ENCODE measurements at regions not wholly inside any gene's neighbourhood (a gene's known extent, or its start where the extent isn't known, plus 50 kb on each side); places are given as distances from the start of the nearest gene placed in this dataset.

GRCh38 chr2:228318218-228318617 is 136.7 kb upstream of the SPHKAP start:
- no peaks in the 10 kb centered on the region for H3K36me3 Mint-ChIP-seq
- no peaks in the 10 kb centered on the region for H3K4me1 Mint-ChIP-seq
- no peak overlapping the region for H3K4me3 Mint-ChIP-seq
- H3K27me3 Mint-ChIP-seq, result no peaks in the 10 kb centered on the region
- H3K9me3 Mint-ChIP-seq, result peaks cover 0 to 4% (median 2%) of the 10 kb centered on the region in 3 donors
- no peak overlapping the region for H3K27ac Mint-ChIP-seq

GRCh38 chr2:228312172-228312571 is 130.7 kb upstream of the SPHKAP start:
- Mint-ChIP-seq H3K36me3 (no peaks in the 10 kb centered on the region), H3K9me3 (peaks cover 0 to 2% (median 0%) of the 10 kb centered on the region in 3 donors), H3K4me1 (peaks cover 0 to 4% (median 0%) of the 10 kb centered on the region in 3 donors), H3K27me3 (no peaks in the 10 kb centered on the region), H3K4me3 (no peak overlapping the region), H3K27ac (no peak overlapping the region)

- Mint-ChIP-seq H3K27ac (no peak overlapping the region), H3K4me1 (no peaks in the 10 kb centered on the region), H3K36me3 (no peaks in the 10 kb centered on the region), H3K27me3 (no peaks in the 10 kb centered on the region), H3K9me3 (peaks cover 0 to 2% (median 2%) of the 10 kb centered on the region in 3 donors), H3K4me3 (no peak overlapping the region)
Observed at GRCh38 chr2:228303960-228304359, 122.5 kb upstream of the SPHKAP start.

GRCh38 chr2:228283491-228284171 is 102.1 kb upstream of the SPHKAP start:
- Mint-ChIP-seq H3K27me3 (no peaks in the 10 kb centered on the region), H3K9me3 (no peaks in the 10 kb centered on the region), H3K27ac (no peak overlapping the region), H3K36me3 (no peaks in the 10 kb centered on the region), H3K4me3 (no peak overlapping the region), H3K4me1 (no peaks in the 10 kb centered on the region)

GRCh38 chr2:228282376-228282775 is 100.9 kb upstream of the SPHKAP start:
- no peak overlapping the region for H3K27ac Mint-ChIP-seq
- H3K27me3 Mint-ChIP-seq, result no peaks in the 10 kb centered on the region
- H3K36me3 Mint-ChIP-seq, result no peaks in the 10 kb centered on the region
- H3K4me1 Mint-ChIP-seq, result no peaks in the 10 kb centered on the region
- no peaks in the 10 kb centered on the region for H3K9me3 Mint-ChIP-seq
- no peak overlapping the region for H3K4me3 Mint-ChIP-seq

- no peaks in the 10 kb centered on the region for H3K36me3 Mint-ChIP-seq
- H3K27ac Mint-ChIP-seq, result no peak overlapping the region
- H3K4me1 Mint-ChIP-seq, result no peaks in the 10 kb centered on the region
- H3K4me3 Mint-ChIP-seq, result no peak overlapping the region
- H3K27me3 Mint-ChIP-seq, result no peaks in the 10 kb centered on the region
- H3K9me3 Mint-ChIP-seq, result peaks cover 0 to 4% (median 0%) of the 10 kb centered on the region in 3 donors
Observed at GRCh38 chr2:228273159-228273558, 91.7 kb upstream of the SPHKAP start.

- peaks cover 0 to 4% (median 4%) of the 10 kb centered on the region in 3 donors for H3K9me3 Mint-ChIP-seq
- H3K4me1 Mint-ChIP-seq, result no peaks in the 10 kb centered on the region
- no peak overlapping the region for H3K27ac Mint-ChIP-seq
- no peaks in the 10 kb centered on the region for H3K36me3 Mint-ChIP-seq
- H3K27me3 Mint-ChIP-seq, result no peaks in the 10 kb centered on the region
- no peak overlapping the region for H3K4me3 Mint-ChIP-seq
Observed at GRCh38 chr2:228269351-228269750, 87.9 kb upstream of the SPHKAP start.

- H3K4me3 Mint-ChIP-seq, result no peak overlapping the region
- H3K36me3 Mint-ChIP-seq, result no peaks in the 10 kb centered on the region
- H3K9me3 Mint-ChIP-seq, result peaks cover 0 to 4% (median 4%) of the 10 kb centered on the region in 3 donors
- H3K27me3 Mint-ChIP-seq, result no peaks in the 10 kb centered on the region
- no peaks in the 10 kb centered on the region for H3K4me1 Mint-ChIP-seq
- H3K27ac Mint-ChIP-seq, result no peak overlapping the region
Observed at GRCh38 chr2:228268756-228269155, 87.3 kb upstream of the SPHKAP start.

GRCh38 chr2:228268301-228268700 is 86.8 kb upstream of the SPHKAP start:
- Mint-ChIP-seq H3K27ac (no peak overlapping the region), H3K36me3 (no peaks in the 10 kb centered on the region), H3K27me3 (no peaks in the 10 kb centered on the region), H3K9me3 (peaks cover 0 to 4% (median 4%) of the 10 kb centered on the region in 3 donors), H3K4me3 (no peak overlapping the region), H3K4me1 (no peaks in the 10 kb centered on the region)

- Mint-ChIP-seq H3K27me3 (no peaks in the 10 kb centered on the region), H3K4me1 (no peaks in the 10 kb centered on the region), H3K4me3 (no peak overlapping the region), H3K27ac (peak overlapping the region in 1 of 3 donors; percentile 79), H3K9me3 (peaks cover 0 to 6% (median 3%) of the 10 kb centered on the region in 3 donors), H3K36me3 (no peaks in the 10 kb centered on the region)
Observed at GRCh38 chr2:228263156-228263555, 81.7 kb upstream of the SPHKAP start.

- no peaks in the 10 kb centered on the region for H3K27me3 Mint-ChIP-seq
- H3K9me3 Mint-ChIP-seq, result peaks cover 0 to 4% (median 3%) of the 10 kb centered on the region in 3 donors
- no peak overlapping the region for H3K27ac Mint-ChIP-seq
- no peaks in the 10 kb centered on the region for H3K36me3 Mint-ChIP-seq
- no peak overlapping the region for H3K4me3 Mint-ChIP-seq
- no peaks in the 10 kb centered on the region for H3K4me1 Mint-ChIP-seq
Observed at GRCh38 chr2:228261546-228261945, 80.1 kb upstream of the SPHKAP start.

GRCh38 chr2:228257379-228257778 is 75.9 kb upstream of the SPHKAP start:
- H3K27ac Mint-ChIP-seq, result no peak overlapping the region
- H3K4me3 Mint-ChIP-seq, result no peak overlapping the region
- H3K36me3 Mint-ChIP-seq, result no peaks in the 10 kb centered on the region
- peaks cover 0 to 3% (median 0%) of the 10 kb centered on the region in 3 donors for H3K4me1 Mint-ChIP-seq
- H3K9me3 Mint-ChIP-seq, result peaks cover 2 to 3% (median 3%) of the 10 kb centered on the region in 3 donors
- H3K27me3 Mint-ChIP-seq, result no peaks in the 10 kb centered on the region

- H3K27ac Mint-ChIP-seq, result no peak overlapping the region
- peaks cover 0 to 3% (median 0%) of the 10 kb centered on the region in 3 donors for H3K4me1 Mint-ChIP-seq
- no peaks in the 10 kb centered on the region for H3K36me3 Mint-ChIP-seq
- peaks cover 0 to 3% (median 0%) of the 10 kb centered on the region in 3 donors for H3K9me3 Mint-ChIP-seq
- no peaks in the 10 kb centered on the region for H3K27me3 Mint-ChIP-seq
- no peak overlapping the region for H3K4me3 Mint-ChIP-seq
Observed at GRCh38 chr2:228253752-228254151, 72.3 kb upstream of the SPHKAP start.

- H3K27me3 Mint-ChIP-seq, result no peaks in the 10 kb centered on the region
- peaks cover 0 to 8% (median 3%) of the 10 kb centered on the region in 3 donors for H3K9me3 Mint-ChIP-seq
- no peak overlapping the region for H3K27ac Mint-ChIP-seq
Observed at GRCh38 chr2:228247335-228247734, 65.8 kb upstream of the SPHKAP start.

GRCh38 chr2:228245601-228246000 is 64.1 kb upstream of the SPHKAP start:
- no peak overlapping the region for H3K4me3 Mint-ChIP-seq
- H3K36me3 Mint-ChIP-seq, result no peaks in the 10 kb centered on the region
- no peaks in the 10 kb centered on the region for H3K27me3 Mint-ChIP-seq
- no peaks in the 10 kb centered on the region for H3K4me1 Mint-ChIP-seq
- no peak overlapping the region for H3K27ac Mint-ChIP-seq
- peaks cover 0 to 14% (median 3%) of the 10 kb centered on the region in 3 donors for H3K9me3 Mint-ChIP-seq

More at GRCh38 chr2:228247335-228247734, 65.8 kb upstream of the SPHKAP start:
- no peaks in the 10 kb centered on the region for H3K4me1 Mint-ChIP-seq
- no peaks in the 10 kb centered on the region for H3K36me3 Mint-ChIP-seq
- no peak overlapping the region for H3K4me3 Mint-ChIP-seq

GRCh38 chr2:228242591-228242990 is 61.1 kb upstream of the SPHKAP start:
- peaks cover 1 to 16% (median 7%) of the 10 kb centered on the region in 3 donors for H3K9me3 Mint-ChIP-seq
- no peaks in the 10 kb centered on the region for H3K36me3 Mint-ChIP-seq
- H3K27ac Mint-ChIP-seq, result no peak overlapping the region
- no peaks in the 10 kb centered on the region for H3K27me3 Mint-ChIP-seq
- no peaks in the 10 kb centered on the region for H3K4me1 Mint-ChIP-seq
- no peak overlapping the region for H3K4me3 Mint-ChIP-seq

Data from IgD-negative memory B cell (primary cell).